NCI-H1092 (cell line): ENCODE measurements at regions not wholly inside any gene's neighbourhood (a gene's known extent, or its start where the extent isn't known, plus 50 kb on each side); places are given as distances from the start of the nearest gene placed in this dataset.

Experiments used
- DNase-seq: peaks from one replicate; lab custom pipeline; 2025; lab: John Stamatoyannopoulos, UW

DNA sequence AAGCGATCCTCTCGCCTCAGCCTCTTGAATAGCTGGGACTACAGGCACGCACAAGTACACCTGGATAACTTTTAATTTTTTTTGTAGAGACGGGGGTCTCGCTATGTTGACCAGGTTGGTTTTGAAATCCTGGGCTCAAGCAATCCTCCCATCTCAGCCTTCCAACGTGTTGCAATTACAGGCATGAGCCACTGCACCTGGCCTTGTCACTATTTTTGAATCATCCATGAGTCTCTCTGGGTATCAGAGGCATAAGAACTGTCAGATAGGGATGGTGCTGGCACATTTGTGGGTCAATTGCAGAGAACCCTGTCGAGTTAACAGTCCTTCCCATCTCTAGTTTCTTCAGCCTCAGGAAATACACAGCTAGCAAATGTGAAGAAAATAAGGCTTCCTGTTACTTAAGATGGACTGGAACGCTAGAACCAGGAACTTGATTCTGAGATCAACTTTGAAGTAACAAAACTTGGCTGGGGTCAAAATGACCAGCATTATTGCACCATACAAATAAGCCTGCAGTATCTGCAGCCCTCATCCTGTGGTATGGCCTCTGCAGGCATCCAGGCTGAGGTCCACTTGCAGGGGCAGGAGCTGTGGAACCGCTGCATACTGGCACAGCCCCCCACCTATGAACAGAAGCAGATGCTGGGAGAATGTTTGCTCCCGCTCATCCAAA lies 124.3 kb upstream of the GADD45A start:
- DNase-seq = no peak

DNA sequence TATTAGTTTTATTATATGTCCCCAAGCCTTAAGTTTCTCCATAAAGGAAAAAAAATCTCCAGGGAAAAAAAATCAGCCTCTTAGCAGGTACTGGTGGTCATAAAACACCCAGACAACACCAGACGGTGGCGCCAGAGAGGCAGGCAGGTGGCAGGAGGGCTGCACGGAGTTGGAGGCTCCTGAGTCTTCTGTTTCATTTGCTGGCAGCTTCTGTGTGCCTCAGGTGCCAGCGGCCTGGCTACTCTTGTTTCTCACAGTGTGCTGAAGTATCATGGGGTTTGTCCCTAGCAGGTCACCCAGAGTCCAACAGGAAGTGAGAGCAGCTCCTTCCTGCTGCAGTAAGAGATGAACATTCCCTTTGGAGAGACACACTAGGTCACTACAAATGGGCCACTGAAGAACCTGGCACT lies 123.3 kb upstream of the GADD45A start:
- DNase-seq = peak; percentile 66

DNA sequence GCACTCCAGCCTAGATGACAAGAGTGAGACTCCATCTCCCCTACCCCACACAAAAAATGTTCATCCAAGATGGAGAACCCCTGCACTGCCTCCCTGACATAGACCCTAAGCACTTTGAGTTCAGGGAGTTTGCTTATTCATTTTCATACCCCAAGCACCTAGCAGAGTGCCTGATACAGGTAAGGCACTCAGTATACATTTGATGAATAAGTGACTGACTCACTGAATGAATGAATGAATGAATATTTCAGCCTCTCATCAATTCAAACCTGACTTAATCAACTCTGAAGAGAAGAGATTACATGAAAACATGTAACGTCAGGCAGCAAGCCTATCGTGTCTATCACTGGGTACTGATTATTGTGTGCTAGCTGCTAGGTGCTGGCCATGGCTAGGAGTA lies 121.3 kb upstream of the GADD45A start:
- DNase-seq = no peak

DNA sequence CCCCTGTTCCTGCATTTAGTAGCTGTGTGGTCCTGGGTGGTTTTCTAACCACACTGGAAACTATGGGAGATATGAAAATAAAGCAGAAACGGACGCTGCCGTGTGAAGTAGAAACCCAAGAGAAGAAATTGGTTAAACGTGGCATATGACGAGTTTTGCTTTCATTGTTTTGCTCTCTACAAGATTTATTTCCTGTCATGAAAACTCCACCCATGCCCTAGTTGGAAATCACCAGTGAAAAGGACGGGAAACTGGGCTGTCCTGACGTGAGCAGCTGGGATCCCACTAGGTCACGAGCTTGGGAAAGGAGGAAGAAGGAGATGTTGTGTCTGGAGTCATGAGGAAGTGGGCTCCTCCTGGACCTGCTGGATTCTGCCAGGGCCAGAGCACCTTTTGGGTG lies 120.8 kb upstream of the GADD45A start:
- no peak for DNase-seq

DNA sequence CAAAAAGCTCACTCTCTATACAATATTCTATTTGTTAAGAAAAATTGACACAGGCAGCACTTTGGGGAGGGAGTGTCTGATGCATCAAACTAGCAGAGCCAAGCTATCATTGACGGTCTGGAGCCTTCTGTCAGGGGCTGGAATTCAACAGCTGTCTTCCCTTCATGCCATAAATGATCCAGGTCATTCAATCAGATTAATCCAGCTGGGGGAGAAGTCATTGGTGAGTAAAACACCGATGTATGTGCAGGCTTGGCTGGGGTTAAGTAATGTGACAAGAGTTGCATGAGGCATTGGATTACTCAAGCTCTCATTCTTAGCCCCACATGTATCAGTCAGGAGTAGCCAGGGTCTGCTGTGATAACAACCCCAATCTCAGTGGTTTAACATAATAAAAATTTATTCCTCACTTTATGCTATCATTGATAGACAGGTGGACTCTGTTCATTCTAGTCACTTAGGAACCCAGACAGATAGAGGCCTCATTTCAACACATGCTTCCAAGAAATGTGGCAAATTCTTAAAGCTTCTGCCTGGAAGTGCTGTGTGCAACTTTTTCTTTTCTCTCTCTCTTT lies 118.1 kb upstream of the GADD45A start:
- DNase-seq = no peak

DNA sequence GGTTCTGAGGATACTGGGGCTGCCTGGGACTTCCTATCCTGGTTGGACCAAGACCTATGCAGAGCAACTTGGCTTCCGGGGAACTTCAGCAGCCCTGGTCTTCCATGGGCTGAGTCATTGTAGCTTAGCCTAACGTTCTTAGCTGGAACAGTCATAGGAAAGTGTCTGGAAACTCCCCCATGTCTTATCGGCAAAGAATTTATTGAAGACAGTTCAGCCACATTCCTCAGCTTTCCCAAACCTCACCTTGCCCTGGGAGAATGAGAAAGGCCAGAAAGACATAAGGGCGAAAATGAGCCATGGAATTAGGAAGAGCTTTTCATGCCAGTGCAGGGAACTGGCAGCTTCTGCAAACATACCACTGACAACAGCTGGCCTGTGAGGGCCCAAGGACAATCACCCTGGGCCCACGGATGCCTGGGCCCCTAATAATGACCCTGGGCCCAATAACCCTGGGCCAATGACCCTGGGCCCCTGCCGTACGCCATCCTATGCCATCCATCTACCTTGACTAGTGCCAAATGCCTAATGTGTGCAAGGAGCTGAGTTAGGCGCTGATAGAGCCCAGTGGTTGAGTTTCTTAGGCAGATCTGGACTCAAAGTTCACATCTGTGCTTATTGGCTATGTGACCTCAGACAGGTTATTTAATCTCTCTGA lies 114.4 kb upstream of the GADD45A start:
- DNase-seq = no peak

DNA sequence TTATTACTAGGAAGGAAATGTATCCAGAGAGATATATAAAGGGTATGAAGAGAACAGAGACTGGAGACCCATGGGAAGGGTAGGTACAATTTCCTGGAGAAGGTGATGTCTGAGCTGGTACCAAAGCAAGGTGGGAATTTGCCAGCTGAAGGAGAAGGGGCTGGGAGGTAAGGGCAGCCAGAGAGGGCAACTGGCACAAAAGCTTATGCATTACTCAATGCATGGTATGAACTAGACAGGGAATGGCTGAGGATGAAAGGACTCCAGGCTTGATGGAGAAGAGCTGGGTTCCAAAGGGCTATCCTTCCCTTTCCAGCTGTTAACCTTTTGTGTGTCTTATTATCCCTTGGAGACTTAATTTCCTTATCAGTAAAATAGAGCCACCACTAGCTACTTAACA lies 113.6 kb upstream of the GADD45A start:
- DNase-seq = no peak

DNA sequence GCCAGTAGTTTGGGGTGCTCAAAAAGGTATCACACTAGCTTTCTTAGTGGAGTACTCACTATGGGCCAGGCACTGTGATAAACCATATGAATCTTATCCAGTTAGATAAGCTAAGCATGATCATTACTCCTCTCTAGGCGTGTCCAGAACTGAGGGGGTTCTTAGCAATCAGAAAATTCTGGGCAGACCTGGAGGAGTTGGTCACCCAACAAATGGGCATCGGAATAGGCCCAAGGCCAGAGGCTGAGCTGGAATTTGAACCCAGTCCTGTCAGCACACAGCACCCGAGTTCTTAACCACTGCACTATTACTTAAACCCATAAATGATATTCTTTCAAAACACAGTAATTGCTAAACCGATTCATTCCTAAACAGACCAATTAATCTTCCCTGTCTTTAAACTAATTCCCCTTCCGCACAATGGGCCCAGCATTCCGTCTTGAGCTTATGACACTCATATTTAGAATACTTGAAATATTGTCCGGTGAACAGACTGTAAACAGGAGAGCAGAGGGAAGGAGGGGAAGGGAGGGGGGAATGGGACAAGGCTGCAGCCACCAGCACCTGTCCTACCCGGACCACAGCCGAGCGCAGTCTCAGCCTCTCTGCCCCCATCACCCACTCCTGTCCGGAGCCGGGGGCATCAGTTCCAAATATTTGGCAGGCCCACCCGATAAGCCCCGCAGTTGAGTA lies 113.0 kb upstream of the GADD45A start:
- no peak for DNase-seq

DNA sequence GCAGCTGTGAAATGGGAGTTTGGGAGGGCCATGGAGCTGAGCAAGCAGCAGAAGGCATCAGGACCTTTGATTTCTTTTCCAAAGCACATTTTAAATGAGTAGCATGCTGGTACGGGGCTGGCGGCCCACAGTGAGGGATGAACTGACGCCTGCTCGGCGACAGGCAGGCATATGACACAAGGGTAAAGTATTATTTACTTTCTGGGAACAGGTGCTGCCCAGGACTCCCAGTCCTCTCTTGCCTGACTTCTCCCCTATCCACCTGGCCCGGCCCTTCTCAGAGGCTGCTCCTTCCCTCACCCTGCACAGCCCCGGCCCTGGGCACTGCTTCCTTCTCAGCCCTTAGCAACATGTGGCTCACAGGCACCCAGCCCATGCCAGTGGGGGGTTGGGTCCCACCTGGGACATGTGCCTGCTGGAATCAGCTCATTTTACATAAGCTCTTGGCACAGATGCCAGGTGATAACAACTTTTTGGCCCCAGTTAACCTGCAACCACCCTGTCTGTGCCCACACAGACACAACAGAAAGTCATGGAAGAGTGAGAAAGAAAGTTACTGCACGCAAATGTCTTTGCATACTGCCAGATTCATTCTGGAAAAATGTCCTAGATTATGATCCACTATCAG lies 112.3 kb upstream of the GADD45A start:
- DNase-seq = no peak

DNA sequence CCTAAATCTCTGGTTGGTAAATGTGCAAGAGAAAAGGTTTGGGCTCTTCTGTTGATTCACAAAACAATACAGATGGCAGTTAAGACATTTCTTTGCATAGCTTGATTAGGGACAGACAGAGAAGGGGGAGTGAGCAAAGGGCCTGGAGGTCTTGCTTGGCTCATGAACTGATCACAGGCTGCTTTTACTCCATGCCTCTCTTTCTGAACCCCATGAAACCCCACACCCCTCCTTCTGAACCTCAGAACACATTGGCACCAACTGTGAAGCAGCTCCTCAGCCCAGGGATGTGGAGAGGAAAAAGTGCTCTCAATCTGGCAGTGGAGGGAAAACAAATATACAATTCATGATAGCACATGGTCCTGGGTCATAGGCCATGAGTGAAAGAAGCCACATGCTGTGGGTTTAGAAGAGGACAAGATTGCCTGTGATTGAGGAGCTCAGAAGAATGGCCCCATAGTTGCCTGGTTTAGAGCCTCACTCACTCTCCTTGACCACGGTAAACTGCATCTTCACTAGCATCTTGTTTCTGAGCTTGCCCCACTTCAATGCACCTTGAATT lies 111.6 kb upstream of the GADD45A start:
- DNase-seq = no peak

DNA sequence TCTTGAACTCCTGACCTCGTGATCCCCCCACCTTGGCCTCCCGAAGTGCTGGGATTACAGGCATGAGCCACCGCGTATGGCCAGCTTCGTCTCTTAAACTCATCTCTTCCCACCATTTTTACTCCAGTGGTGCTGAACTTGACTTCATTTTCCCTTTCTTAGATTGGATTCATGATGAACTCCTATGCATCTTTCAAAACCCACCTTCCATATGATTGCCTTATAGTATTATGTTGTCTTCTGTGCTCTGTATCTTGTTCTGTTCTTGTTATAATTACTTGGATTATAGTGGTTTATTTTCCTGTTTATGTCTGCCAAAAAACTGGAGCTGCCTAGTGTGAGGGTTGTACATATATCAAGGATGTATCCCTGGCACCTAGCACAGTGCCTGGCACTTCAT lies 110.8 kb upstream of the GADD45A start:
- DNase-seq = no peak

DNA sequence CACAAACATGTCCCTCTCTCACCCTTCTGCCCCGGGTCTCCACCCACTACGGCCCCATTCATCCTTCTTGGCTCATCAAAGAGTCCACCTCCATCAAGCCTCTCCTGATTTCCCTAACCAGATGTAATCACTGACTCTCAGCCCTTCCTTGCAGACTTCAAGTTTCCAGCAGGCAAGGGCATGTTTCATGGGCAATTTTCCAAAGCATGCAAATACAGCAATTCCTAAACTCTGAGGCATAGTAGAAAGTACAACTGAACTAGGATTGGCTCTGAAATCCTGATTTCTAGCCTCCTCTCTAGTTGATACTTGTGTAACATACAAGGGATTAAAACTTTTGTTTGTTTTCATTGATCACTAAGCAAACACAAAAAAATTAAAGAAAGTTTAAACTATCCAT lies 109.1 kb upstream of the GADD45A start:
- DNase-seq = no peak

DNA sequence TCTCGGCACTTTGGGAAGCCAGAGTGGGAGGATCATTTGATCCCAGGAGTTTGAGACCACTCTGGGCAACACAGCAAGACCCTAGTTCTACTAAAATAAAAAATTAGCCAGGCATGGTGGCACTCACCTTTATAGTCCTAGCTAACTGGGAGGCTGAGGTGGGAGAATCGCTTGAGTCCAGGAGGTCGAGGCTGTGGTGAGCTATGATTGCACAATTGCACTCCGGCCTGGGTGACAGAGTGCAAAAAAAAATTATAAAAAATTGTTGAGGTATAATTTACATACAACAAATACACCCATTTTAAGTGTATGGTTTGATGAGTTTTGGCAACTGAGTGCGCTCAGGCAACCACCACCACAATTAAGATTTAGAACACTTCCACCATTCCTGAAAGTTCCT lies 108.5 kb upstream of the GADD45A start:
- DNase-seq = no peak

DNA sequence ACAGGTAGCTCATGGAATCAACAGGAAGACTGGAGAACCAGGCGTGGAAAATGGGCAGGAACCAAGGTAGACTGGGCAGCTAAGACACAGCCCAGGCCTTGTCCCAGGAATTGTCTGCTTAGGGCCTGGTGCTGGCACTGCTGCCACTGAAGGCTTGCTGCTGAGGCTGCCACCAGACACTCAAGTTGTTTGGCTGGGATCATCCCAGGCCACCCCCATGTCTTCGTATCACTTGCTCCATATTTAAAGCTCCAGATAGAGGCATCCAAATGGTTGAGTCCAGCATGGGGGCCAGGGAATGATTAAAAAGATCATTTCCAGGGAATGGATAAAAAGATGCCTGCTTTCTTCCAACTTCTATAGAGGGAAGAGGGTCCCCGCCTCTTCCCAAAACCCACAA lies 107.4 kb upstream of the GADD45A start:
- no peak for DNase-seq

DNA sequence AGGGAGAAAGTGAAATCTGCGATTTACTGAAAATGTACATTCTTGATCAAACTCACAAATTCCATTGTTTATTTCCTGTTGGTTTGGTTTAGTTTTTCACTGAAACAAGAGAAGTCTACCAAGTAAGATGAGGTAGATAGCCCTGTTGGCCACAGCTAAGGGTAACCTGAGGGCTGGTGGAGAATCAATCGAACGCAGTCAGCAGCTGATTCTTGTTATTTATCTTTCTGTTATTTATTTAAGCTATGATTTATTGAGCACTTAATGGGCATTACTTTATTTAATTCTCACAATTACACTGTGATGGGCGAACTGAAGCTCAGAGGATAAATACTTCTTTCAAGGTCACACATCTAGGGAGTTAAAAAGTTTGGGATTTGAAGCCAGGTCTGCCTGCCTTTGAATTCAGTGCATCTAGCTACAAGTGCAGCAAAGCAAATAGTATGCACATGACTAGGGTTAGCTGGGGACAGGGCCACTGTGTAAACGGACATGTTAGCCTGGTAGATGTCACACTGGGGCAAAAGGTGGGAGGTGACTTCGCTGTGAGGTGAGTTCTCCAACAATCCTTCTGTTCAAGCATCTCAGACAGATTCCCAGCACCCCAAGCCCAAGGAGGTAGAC lies 106.5 kb upstream of the GADD45A start:
- DNase-seq = no peak

DNA sequence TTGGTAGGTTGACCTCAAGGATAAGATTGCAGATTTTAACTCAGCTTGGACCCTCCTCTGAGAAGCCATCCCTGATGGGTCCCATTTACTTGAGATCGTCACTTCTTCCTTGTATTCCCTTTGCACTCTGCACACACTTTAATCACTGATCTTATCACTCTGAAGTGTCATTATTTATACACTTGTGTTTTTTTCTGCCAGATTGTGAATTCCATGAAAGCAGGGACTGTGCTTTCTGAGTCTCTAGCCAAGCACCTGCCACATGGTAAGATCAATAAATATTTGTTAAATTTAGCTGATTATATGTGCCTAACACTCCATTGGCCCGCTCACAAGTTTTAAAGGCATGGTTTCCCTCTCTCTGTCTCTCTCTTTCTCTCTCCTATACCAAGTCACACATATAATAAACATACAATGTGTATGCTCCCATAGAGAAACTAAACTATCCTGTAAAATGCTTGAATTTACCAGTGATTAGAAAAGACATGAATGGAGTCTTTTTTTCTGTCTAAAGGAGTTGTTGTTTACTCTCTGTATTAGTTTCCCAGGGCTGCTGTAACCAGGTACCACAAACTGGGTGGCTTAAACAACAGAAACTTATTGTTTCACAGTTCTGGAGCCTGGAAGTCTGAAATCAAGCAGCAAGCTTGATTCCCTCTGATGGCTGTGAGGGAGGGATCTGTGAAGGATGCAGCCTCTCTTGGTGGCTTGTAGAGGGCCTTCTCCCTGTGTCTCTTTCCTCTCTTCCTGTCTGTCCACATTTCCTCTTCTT lies 105.2 kb upstream of the GADD45A start:
- DNase-seq = no peak

DNA sequence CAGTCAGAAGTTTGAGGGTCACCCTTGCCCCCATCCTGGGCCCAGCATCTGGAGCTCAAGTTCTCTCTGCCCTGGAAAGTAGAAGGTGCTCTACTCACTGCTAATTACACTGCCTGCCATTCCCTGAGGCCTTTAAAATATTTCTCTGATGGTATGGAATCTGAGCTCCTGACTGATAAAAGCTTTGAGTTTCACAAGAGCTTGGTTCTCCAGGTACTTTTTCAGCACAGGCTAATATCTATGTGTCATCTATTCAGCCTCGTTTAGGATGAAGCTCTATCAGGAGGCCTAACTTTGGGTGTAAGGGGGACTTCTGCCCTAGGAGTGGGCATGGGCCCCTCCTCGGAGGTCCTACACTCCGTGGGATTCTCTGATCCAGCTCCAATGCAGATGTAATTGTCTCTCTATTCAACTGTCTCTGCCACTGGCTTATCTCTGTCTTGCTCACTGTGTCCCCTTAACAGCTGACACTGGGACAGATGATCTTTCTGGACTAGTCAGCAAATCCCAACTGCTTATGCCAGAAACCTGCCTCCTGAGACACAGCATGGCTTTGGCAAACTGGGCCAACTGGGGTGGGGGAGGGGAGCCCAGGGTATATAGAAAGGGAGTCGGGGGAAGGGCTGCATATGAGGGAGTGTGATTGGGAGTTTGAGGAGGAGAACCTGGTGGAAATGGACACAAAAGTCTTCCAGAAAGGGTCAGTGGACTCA lies 104.2 kb upstream of the GADD45A start:
- DNase-seq = no peak

DNA sequence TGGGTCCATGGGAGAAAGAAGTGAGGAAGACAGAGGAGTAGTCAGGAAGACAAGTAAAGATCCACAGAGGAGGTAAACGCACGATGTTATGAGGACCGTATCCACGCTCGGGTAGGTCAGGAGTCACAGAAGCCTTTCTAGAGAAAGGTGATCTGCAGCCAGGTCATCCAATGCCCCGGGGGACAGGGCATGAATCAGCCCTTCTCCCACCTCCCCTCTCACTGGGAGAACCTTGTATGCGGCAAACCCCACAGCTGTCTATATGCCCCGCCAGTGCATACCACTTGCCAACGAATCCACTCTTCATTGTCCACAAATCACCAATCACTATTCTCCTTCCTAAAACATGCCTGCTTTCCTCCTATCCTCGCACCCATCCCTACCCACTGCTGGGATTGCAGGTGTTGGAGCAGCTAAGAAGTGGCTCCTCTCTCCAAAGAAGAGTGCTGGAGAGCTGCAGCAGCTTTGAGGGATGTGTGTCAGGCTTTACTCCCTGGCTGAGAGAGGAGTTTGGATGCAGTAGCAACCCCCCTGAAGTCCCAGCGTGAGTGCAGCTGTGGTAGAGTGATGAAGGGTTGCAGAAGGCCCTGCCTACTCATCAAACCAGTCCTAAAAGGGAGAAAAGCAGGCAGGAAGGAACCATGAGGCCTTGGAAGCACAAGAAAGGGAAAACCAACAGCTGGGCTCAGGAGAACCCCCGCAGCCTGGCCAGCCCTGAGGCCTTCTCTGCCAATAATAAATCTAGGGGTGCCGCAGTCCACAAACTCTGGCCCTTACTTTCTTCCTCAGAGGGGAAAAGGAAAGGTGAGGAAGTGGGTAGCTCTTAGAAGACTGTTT lies 102.2 kb upstream of the GADD45A start:
- no peak for DNase-seq

DNA sequence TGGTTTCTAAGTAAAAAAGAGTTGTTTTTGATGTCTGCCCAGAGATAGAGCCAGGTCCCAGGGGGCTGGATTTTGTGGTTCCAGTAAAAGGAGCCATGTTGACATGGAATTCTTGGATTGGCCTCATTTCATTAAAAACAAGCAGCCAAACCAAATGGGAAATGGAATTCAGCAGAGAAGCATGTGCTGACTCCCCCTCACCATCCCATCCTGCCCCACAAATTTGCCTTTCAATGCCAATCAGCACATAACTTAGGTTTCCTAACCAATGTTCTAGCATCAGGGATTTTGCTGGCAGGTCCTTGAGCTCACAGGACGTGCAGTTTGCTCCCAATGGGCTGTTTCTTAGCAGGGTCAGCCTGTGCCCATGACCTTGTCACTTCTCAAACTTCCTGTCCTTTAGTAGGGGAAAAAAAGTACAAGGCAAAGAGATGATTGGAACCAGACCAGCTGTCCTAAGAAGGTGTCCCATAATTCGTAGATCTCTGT lies 101.5 kb upstream of the GADD45A start:
- DNase-seq = no peak
